Jurkat, Clone E6-1 (cell line): ENCODE measurements at regions not wholly inside any gene's neighbourhood (a gene's known extent, or its start where the extent isn't known, plus 50 kb on each side); places are given as distances from the start of the nearest gene placed in this dataset.

ENCODE experiments used
- DNase-seq: peaks from one replicate; pipeline ENCODE4 v3.0.0-alpha.2; 2011; ENCODE audit warnings: low read depth, low spot score
- H3K4me3 ChIP-seq: 2 replicates; pipeline ENCODE4 v1.5.1; 2011; ENCODE audit warnings: mild to moderate bottlenecking, low read length, control low read depth, moderate library complexity

- DNase-seq = no peak
- no peak overlapping the region for H3K4me3 ChIP-seq
These were observed 76.6 kb upstream of the PPM1J start for GRCh38 chr1:112791723-112792104.

GRCh38 chr1:112790920-112791722, 76.0 kb upstream of the PPM1J start:
- H3K4me3 ChIP-seq = no peak overlapping the region
- DNase-seq = no peak

- H3K4me3 ChIP-seq = no peak overlapping the region
- DNase-seq = no peak
These were observed 73.4 kb upstream of the PPM1J start for GRCh38 chr1:112788561-112788960.

DNA sequence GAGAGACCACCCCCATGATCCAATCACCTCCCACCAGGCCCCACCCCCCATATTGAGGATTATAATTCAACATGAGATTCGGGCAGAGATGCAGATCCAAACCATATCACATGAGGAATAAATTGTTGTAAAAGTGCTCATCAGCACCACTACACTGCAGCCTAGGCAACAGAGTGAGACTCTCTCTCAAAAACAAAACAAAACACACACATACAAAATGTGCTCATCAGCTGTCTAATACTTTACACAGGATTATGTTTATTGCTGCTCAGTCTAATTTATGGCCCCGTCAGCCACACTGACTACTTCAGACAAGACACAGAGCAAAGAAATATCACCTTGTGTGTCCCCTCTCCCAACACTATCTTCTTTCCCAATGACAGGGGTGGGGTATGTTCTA, 72.9 kb upstream of the PPM1J start:
- no peak overlapping the region for H3K4me3 ChIP-seq
- no peak for DNase-seq

DNA sequence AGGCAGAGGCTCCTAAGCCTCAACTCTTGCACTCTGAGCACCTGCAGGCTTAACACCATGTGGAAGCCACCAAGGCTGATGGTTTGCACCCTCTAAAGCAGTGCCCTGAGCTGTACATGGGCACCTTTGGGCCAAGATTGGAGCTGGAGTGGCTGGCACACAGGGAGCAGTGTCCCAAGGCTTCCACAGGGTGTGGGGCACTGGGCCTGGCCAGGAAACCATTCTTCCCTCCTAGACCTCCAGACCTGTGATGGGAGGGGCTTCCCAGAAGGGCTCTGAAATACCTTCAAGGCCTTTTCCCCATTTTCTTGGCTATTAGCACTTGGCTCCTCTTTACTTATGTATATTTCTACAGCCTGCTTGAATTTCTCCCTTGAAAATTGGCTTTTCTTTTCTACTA, 67.9 kb upstream of the PPM1J start:
- DNase-seq = no peak

DNA sequence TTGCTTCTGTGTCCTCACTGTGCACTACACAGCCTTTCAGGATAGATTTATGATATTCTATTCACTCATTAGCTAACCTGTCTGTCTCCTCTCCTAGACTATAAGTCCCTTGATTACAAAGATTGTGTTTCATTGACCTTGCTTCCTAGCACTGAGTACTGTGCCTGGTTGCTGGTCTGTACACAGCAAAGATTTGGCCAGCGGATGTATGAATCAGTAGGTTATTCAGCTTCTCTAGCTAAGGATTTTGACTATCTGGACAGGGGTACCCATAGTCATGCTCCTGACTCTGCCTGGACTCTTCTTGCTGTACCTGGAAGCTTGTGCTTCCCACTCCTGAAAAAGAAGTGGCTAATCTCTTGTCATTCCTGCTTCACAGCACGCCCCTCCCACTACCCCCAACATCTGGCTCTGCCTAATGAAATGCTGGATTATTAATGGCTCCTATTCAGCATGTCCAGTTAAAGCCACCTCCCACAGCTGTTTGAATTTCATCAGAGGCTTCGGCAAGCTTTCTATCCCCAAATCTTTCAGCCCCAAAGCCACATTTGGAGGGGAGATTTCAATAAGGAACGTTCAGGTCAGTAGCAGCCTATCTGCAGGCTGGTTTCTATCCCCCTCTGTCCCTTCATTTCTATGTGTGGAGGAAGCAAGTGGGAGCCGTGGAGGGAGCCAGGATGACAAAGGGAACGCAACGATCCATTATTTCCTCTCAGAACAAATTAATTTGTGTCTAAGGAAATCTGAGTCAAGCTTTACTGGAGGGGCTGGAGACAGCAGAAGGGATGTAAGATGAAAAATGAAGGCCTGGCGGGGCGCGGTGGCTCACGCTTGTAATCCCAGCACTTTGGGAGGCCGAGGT, 64.8 kb upstream of the PPM1J start:
- no peak overlapping the region for H3K4me3 ChIP-seq
- no peak for DNase-seq

More for the DNA sequence above, 67.9 kb upstream of the PPM1J start:
- no peak overlapping the region for H3K4me3 ChIP-seq

DNA sequence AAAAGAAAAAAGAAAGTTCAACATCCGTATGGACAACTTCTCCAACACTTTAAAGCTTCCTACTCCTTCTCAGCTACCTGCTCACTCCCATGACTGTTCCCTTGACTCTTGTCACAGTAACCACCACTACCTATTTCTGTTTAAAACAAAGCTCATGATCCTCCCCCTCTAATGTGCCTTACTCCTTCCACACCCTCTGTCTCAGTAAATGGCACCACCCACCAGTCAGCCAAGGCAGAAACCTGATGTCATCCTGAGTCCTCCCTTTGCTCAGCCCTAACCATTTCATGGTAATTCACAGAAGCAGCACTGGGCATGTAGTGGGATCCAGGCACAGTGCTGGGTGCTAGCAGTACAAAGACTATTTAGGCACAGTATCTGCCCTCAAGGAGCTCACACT, 63.0 kb upstream of the PPM1J start:
- DNase-seq = no peak
- no peak overlapping the region for H3K4me3 ChIP-seq

- DNase-seq = no peak
- H3K4me3 ChIP-seq = no peak overlapping the region
These were observed 61.6 kb upstream of the PPM1J start for GRCh38 chr1:112776688-112777087.

DNA sequence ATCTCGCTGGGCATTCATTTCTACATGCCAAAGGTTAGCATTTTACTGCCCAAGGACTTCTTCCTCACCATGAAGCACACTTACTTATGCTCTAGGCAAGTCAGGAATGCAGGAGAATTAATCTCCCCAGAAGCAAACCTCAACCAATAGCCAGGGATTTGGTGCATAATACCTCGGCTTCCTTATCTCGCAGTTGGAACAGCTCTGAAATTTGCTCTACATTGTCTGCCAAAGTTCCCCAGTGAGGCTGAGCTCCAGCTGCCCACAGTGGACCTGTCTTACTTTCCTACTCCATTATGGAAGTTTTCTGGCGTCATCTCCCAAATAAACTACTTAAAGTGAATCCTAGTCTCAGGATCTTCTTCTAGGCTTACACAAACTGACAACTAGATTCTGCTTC, 57.6 kb upstream of the PPM1J start:
- no peak overlapping the region for H3K4me3 ChIP-seq
- DNase-seq = no peak

DNA sequence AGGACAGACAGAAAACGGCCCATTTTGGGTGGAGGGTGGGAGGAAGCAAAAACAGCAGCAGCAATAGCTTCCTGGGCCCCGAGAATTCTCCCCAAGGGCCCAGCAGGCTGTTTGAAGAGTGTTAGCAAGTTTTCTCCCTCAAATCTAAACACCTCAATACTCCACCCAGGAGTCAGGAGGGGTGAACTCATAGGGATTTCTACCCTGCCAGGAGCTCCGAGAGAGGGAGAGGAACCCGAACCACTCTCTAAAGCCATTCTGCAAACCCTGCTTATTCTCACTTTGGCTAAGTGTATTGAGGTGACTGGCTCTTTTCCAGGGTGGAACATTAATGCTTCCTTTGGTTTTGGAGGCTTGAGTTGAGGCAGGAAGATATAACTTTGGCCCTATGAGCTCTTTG, 55.6 kb upstream of the PPM1J start:
- no peak overlapping the region for H3K4me3 ChIP-seq
- no peak for DNase-seq

GRCh38 chr1:112769611-112770010, 54.5 kb upstream of the PPM1J start:
- DNase-seq = no peak
- H3K4me3 ChIP-seq = no peak overlapping the region

DNA sequence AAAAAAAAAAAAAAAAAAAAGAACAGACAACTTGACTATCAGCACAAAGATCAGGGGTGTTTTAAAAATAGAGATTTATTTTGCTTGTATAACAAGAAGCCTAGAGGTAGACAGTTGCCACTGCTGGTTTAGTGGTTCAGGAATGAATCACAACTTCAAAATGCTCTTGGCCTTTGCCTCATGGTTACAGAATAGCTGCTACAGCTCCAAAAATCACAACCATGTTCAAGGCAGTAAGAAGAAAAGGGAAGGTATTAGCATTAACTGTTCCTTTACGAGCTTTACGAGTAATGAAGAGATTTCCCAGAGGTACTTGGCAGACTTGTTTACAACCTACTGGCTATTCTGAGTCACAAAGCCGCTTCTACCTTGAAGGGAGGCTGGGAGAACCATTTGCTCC, 52.5 kb upstream of the PPM1J start:
- H3K4me3 ChIP-seq = no peak overlapping the region
- no peak for DNase-seq
